GM12878 (cell line): ENCODE measurements at regions not wholly inside any gene's neighbourhood (a gene's known extent, or its start where the extent isn't known, plus 50 kb on each side); places are given as distances from the start of the nearest gene placed in this dataset.

Source experiments
- CTCF ChIP-seq, 3 experiments: IDR thresholded peaks in 2 of 3; conservative IDR thresholded peaks in 1 of 3; 2 replicates each; pipeline ENCODE4 v1.5.1; 2011; ENCODE audit warnings: low read depth in 3 of 3, low read length in 3 of 3, mild to moderate bottlenecking in 3 of 3, control low read depth in 2 of 3, moderate library complexity in 2 of 3, inconsistent platforms in 1 of 3, mixed read lengths in 1 of 3; ENCODE audit not compliant: control insufficient read depth in 2 of 3, insufficient read depth in 1 of 3; ENCODE audit errors: extremely low read depth in 1 of 3
- EP300 ChIP-seq, 2 experiments: fragments of 150-350 bp in 1 of 2; IDR thresholded peaks; 2 replicates each; pipeline ENCODE4 v1.6.1; 2011 to 2012; ENCODE audit warnings: low read depth in 2 of 2, low read length in 2 of 2, borderline replicate concordance in 1 of 2, improper control_type of control experiment in 1 of 2, inconsistent platforms in 1 of 2; ENCODE audit not compliant: control insufficient read depth in 1 of 2
- HDAC2 ChIP-seq: fragments of 200-600 bp; sonication (generic); IDR thresholded peaks from 2 replicates; pipeline ENCODE4 v1.6.1; 2017
- PBX3 ChIP-seq: IDR thresholded peaks from 2 replicates; pipeline ENCODE4 v1.6.1; 2011; ENCODE audit warnings: mild to moderate bottlenecking, low read depth, low read length, moderate library complexity; ENCODE audit not compliant: insufficient replicate concordance
- POLR2A ChIP-seq: IDR thresholded peaks from 2 replicates; pipeline ENCODE4 v1.6.1; 2011; ENCODE audit warnings: low read depth, mild to moderate bottlenecking, low read length

- no peak for TF ChIP-seq EP300 (IDR thresholded peaks at IDR 0.05; ENCODE audit: borderline replicate concordance in 1 of 2, control insufficient read depth in 1 of 2, low read depth in 2 of 2, low read length in 2 of 2)
- no peak for TF ChIP-seq HDAC2
- no peak for TF ChIP-seq CTCF (IDR thresholded peaks at IDR 0.05 in 2 of 3, conservative IDR thresholded peaks at IDR 0.05 in 1 of 3; ENCODE audit: control insufficient read depth in 2 of 3, extremely low read depth in 1 of 3, insufficient read depth in 1 of 3, low read depth in 3 of 3, low read length in 3 of 3)
- no peak for TF ChIP-seq PBX3
- TF ChIP-seq POLR2A, result no peak
These were observed 60.9 kb downstream of the HES1 start for GRCh38 chr3:194196876-194197275.
